OCI-LY7 (cell line): ENCODE measurements at regions not wholly inside any gene's neighbourhood (a gene's known extent, or its start where the extent isn't known, plus 50 kb on each side); places are given as distances from the start of the nearest gene placed in this dataset.

ENCODE experiments used
- BruUV-seq: library from RNA; stranded (reverse); fragments of 400-500 nt; replicated peaks from 2 replicates; lab custom pipeline; 2021; lab: Mats Ljungman, UMichigan
- CTCF ChIA-PET: fragments of 300-600 bp; sonication (Branson Sonifier 250); formaldehyde crosslinking; loops from one replicate; lab custom pipeline; 2022; ENCODE audit warnings: antibody characterized with exemption; ENCODE audit not compliant: unreplicated experiment; lab: Charles Lee
- POLR2A ChIA-PET: fragments of 300-600 bp; sonication (Branson Sonifier 250); formaldehyde crosslinking; loops from one replicate; lab custom pipeline; 2022; ENCODE audit warnings: antibody characterized with exemption; lab: Charles Lee
- DNase-seq: peaks from one replicate; pipeline ENCODE4 v3.0.0-alpha.2; 2015; ENCODE audit warnings: low spot score
- H2AFZ ChIP-seq: fragments of 200-600 bp; sonication (generic), shearing (Covaris generic); 2 replicates; pipeline ENCODE4 v1.6.1; 2014; ENCODE audit warnings: mild to moderate bottlenecking, antibody characterized with exemption, low read length, moderate library complexity
- H3K27ac ChIP-seq: fragments of 200-600 bp; sonication (generic); 2 replicates; pipeline ENCODE4 v1.5.1; 2014; ENCODE audit warnings: mixed run types, low read depth, mild to moderate bottlenecking, moderate library complexity, low read length, inconsistent platforms; ENCODE audit not compliant: poor library complexity, severe bottlenecking
- H3K36me3 ChIP-seq: fragments of 200-600 bp; sonication (generic); 2 replicates; pipeline ENCODE4 v1.6.1; 2014; ENCODE audit warnings: mild to moderate bottlenecking, antibody characterized with exemption, low read length, moderate library complexity, mixed read lengths; ENCODE audit not compliant: insufficient read depth
- H3K4me1 ChIP-seq: fragments of 200-600 bp; sonication (generic); 2 replicates; pipeline ENCODE4 v1.5.1; 2014; ENCODE audit warnings: mild to moderate bottlenecking, low read length; ENCODE audit not compliant: insufficient read depth, poor library complexity, severe bottlenecking
- H3K4me2 ChIP-seq: fragments of 200-600 bp; sonication (generic); 2 replicates; pipeline ENCODE4 v1.6.1; 2014; ENCODE audit warnings: mild to moderate bottlenecking, low read length
- H3K4me3 ChIP-seq: fragments of 200-600 bp; sonication (generic); 2 replicates; pipeline ENCODE4 v1.5.1; 2014; ENCODE audit warnings: mild to moderate bottlenecking, low read depth, low read length; ENCODE audit not compliant: poor library complexity, severe bottlenecking
- H3K79me2 ChIP-seq: fragments of 200-600 bp; sonication (generic); 2 replicates; pipeline ENCODE4 v1.6.1; 2016; ENCODE audit warnings: low read depth, mild to moderate bottlenecking, low read length, moderate library complexity, mixed read lengths; ENCODE audit not compliant: insufficient read depth
- H3K9me2 ChIP-seq: fragments of 200-600 bp; sonication (generic); 2 replicates; pipeline ENCODE4 v1.6.1; 2016; ENCODE audit warnings: mild to moderate bottlenecking, low read length, mixed read lengths; ENCODE audit not compliant: insufficient read depth
- H3K9me3 ChIP-seq: fragments of 200-600 bp; sonication (generic); 2 replicates; pipeline ENCODE4 v1.6.1; 2014; ENCODE audit warnings: mild to moderate bottlenecking, mixed run types, low read length, mixed read lengths
- H4K20me1 ChIP-seq: fragments of 200-600 bp; sonication (generic); 2 replicates; pipeline ENCODE4 v1.6.1; 2014; ENCODE audit warnings: mild to moderate bottlenecking, antibody characterized with exemption, low read length, moderate library complexity, mixed read lengths; ENCODE audit not compliant: insufficient read depth
- EZH2phosphoT487 ChIP-seq: fragments of 200-600 bp; sonication (generic); IDR thresholded peaks from 2 replicates; pipeline ENCODE4 v1.6.1; 2018; ENCODE audit warnings: low read depth, borderline replicate concordance, mild to moderate bottlenecking, mixed run types, antibody characterized with exemption, low read length, moderate library complexity, mixed read lengths
- intact Hi-C: fragments of 100-400 bp; cut with micrococcal nuclease; formaldehyde crosslinking; loops from one replicate; pipeline ENCODE4 v1.10.0; 2022; ENCODE audit not compliant: unreplicated experiment
- TF ChIP-seq, protein P1 (sequence below): fragments of 200-600 bp; sonication (generic); conservative IDR thresholded peaks from 2 replicates; pipeline ENCODE4 v1.5.1; 2014; ENCODE audit warnings: mild to moderate bottlenecking, antibody characterized with exemption, low read length, moderate library complexity, mixed read lengths

- H3K36me3 ChIP-seq, result no peaks in the 10 kb centered on the region
- intact Hi-C loops, result no loop called here
- H4K20me1 ChIP-seq, result no peaks in the 10 kb centered on the region
- no peaks in the 10 kb centered on the region for H3K9me2 ChIP-seq
- no peaks in the 10 kb centered on the region for H3K9me3 ChIP-seq
- CTCF ChIA-PET, result no interaction called here
- no peak for DNase-seq
- no peak overlapping the region for H3K4me2 ChIP-seq
- H3K4me1 ChIP-seq, result no peaks in the 10 kb centered on the region
- no TSS peak for BruUV-seq
- POLR2A ChIA-PET, result interaction anchor here (0.5 to 1.2 kb wide), 2 partner anchors 9 to 1017 kb away, joined by 3 to 5 read pairs; no protein-coding TSS in a partner anchor
- H3K4me3 ChIP-seq, result no peak overlapping the region
- H2AFZ ChIP-seq, result no peak overlapping the region
- no peak for TF ChIP-seq EZH2phosphoT487
- TF ChIP-seq, protein P1, sequence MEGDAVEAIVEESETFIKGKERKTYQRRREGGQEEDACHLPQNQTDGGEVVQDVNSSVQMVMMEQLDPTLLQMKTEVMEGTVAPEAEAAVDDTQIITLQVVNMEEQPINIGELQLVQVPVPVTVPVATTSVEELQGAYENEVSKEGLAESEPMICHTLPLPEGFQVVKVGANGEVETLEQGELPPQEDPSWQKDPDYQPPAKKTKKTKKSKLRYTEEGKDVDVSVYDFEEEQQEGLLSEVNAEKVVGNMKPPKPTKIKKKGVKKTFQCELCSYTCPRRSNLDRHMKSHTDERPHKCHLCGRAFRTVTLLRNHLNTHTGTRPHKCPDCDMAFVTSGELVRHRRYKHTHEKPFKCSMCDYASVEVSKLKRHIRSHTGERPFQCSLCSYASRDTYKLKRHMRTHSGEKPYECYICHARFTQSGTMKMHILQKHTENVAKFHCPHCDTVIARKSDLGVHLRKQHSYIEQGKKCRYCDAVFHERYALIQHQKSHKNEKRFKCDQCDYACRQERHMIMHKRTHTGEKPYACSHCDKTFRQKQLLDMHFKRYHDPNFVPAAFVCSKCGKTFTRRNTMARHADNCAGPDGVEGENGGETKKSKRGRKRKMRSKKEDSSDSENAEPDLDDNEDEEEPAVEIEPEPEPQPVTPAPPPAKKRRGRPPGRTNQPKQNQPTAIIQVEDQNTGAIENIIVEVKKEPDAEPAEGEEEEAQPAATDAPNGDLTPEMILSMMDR, result no peak
- no peak overlapping the region for H3K27ac ChIP-seq
- H3K79me2 ChIP-seq, result no peaks in the 10 kb centered on the region
Measured at GRCh38 chr5:114201332-114201731, 160.5 kb upstream of the KCNN2 start.

DNA sequence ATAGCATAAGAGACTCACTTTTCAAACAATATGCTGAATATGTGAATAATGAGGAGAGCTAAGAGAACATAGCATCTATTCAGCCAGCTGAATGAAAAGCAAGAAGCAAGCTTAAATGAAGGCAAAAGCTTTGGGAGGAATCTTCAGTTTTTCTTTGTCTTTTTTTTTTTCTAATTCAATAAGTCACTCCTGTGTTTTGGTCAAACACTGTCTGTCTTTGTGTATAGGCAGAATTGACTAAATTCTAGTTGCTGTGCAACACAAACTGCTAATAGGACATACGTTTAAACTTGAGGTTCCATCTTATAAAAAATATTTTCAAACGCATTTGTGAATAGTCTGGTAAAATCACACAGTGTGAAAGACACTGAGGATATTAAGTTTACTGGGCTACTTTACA is 156.9 kb upstream of the KCNN2 start:
- DNase-seq, result no peak
- Histone ChIP-seq H3K4me3 (no peak overlapping the region), H4K20me1 (no peaks in the 10 kb centered on the region), H3K79me2 (no peaks in the 10 kb centered on the region), H3K4me1 (no peaks in the 10 kb centered on the region), H3K36me3 (no peaks in the 10 kb centered on the region), H3K9me3 (no peaks in the 10 kb centered on the region), H2AFZ (no peak overlapping the region), H3K4me2 (no peak overlapping the region), H3K9me2 (no peaks in the 10 kb centered on the region), H3K27ac (no peak overlapping the region)
- no peak for TF ChIP-seq EZH2phosphoT487
- TF ChIP-seq, protein P1, result no peak
- ChIA-PET POLR2A (interaction anchor here (0.6 kb wide), 2 partner anchors 11 to 19 kb away, joined by 3 read pairs; no protein-coding TSS in a partner anchor), CTCF (no interaction called here)
- BruUV-seq, result no TSS peak
- intact Hi-C loops, result no loop called here

- DNase-seq, result no peak
- Histone ChIP-seq H3K4me1 (no peaks in the 10 kb centered on the region), H2AFZ (no peak overlapping the region), H3K9me3 (no peaks in the 10 kb centered on the region), H3K36me3 (no peaks in the 10 kb centered on the region), H4K20me1 (no peaks in the 10 kb centered on the region), H3K79me2 (no peaks in the 10 kb centered on the region), H3K4me2 (no peak overlapping the region), H3K4me3 (no peak overlapping the region), H3K27ac (no peak overlapping the region), H3K9me2 (no peaks in the 10 kb centered on the region)
- CTCF ChIA-PET, result no interaction called here
- no peak for TF ChIP-seq EZH2phosphoT487
- TF ChIP-seq, protein P1, result no peak
- BruUV-seq, result no TSS peak
- intact Hi-C loops, result no loop called here
- POLR2A ChIA-PET, result interaction anchor here (1.0 kb wide), 1 partner anchor 12 kb away, joined by 4 read pairs; no protein-coding TSS in a partner anchor
Measured at GRCh38 chr5:114206640-114207039, 155.2 kb upstream of the KCNN2 start.
